ENCODE measurements at regions not wholly inside any gene's neighbourhood (a gene's known extent, or its start where the extent isn't known, plus 50 kb on each side); places are given as distances from the start of the nearest gene placed in this dataset.
"Not testable (repeated sequence)": the region's sequence is repeated elsewhere in the genome, so short reads cannot be mapped to it uniquely, and the experiment has no call there.

- DNase-seq: no peak
Observed at GRCh38 chr12:92416385-92416812, 270.8 kb upstream of the BTG1 start.

GRCh38 chr12:92414170-92415070 lies 268.8 kb upstream of the BTG1 start:
- DNase-seq: no peak

- no peak for DNase-seq
Observed at GRCh38 chr12:92413286-92413685, 267.6 kb upstream of the BTG1 start.

- DNase-seq: no peak
Observed at GRCh38 chr12:92412856-92413255, 267.2 kb upstream of the BTG1 start.

- no peak for DNase-seq
Observed at GRCh38 chr12:92411687-92412086, 266.0 kb upstream of the BTG1 start.

GRCh38 chr12:92408072-92408900 lies 262.6 kb upstream of the BTG1 start:
- DNase-seq: peak; percentile 71

GRCh38 chr12:92406404-92407070 lies 260.9 kb upstream of the BTG1 start:
- not testable (repeated sequence) for DNase-seq

- DNase-seq: not testable (repeated sequence)
Observed at GRCh38 chr12:92405801-92406251, 260.2 kb upstream of the BTG1 start.

- DNase-seq: no peak
Observed at GRCh38 chr12:92404921-92405320, 259.3 kb upstream of the BTG1 start.

GRCh38 chr12:92404259-92404894 lies 258.7 kb upstream of the BTG1 start:
- DNase-seq: no peak

- no peak for DNase-seq
Observed at GRCh38 chr12:92403210-92404175, 257.8 kb upstream of the BTG1 start.

- no peak for DNase-seq
Observed at GRCh38 chr12:92402415-92402814, 256.8 kb upstream of the BTG1 start.

GRCh38 chr12:92400006-92400405 lies 254.4 kb upstream of the BTG1 start:
- no peak for DNase-seq

- no peak for DNase-seq
Observed at GRCh38 chr12:92398565-92399309, 253.1 kb upstream of the BTG1 start.

- no peak for DNase-seq
Observed at GRCh38 chr12:92396647-92397252, 251.1 kb upstream of the BTG1 start.

GRCh38 chr12:92395322-92395721 lies 249.7 kb upstream of the BTG1 start:
- no peak for DNase-seq

GRCh38 chr12:92394895-92395294 lies 249.2 kb upstream of the BTG1 start:
- no peak for DNase-seq

- DNase-seq: no peak
Observed at GRCh38 chr12:92393504-92393903, 247.9 kb upstream of the BTG1 start.

GRCh38 chr12:92391726-92392125 lies 246.1 kb upstream of the BTG1 start:
- not testable (repeated sequence) for DNase-seq

GRCh38 chr12:92389466-92389865 lies 243.8 kb upstream of the BTG1 start:
- DNase-seq: no peak
